ENCODE measurements at regions not wholly inside any gene's neighbourhood (a gene's known extent, or its start where the extent isn't known, plus 50 kb on each side); places are given as distances from the start of the nearest gene placed in this dataset.

- in situ Hi-C loops (cut with MboI; ENCODE audit: low pct_unique_long_range_greater_than_20kb, low sequenced_read_pairs, unreplicated experiment) = no loop called here
- no peak for TF ChIP-seq CTCF (IDR thresholded peaks at IDR 0.05; ENCODE audit: extremely low read depth, insufficient read depth, missing control alignments)
- DNase-seq (ENCODE audit: low spot score) = no peak
Observed at GRCh38 chr6:139654309-139654708, 279.9 kb upstream of the CITED2 start.

GRCh38 chr6:139653111-139653510 lies 278.7 kb upstream of the CITED2 start:
- no peak for TF ChIP-seq CTCF (IDR thresholded peaks at IDR 0.05; ENCODE audit: extremely low read depth, insufficient read depth, missing control alignments)
- DNase-seq (ENCODE audit: low spot score) = no peak
- in situ Hi-C loops (cut with MboI; ENCODE audit: low pct_unique_long_range_greater_than_20kb, low sequenced_read_pairs, unreplicated experiment) = no loop called here

- TF ChIP-seq CTCF (IDR thresholded peaks at IDR 0.05; ENCODE audit: extremely low read depth, insufficient read depth, missing control alignments) = no peak
- in situ Hi-C loops (cut with MboI; ENCODE audit: low pct_unique_long_range_greater_than_20kb, low sequenced_read_pairs, unreplicated experiment) = no loop called here
- no peak for DNase-seq (ENCODE audit: low spot score)
Observed at GRCh38 chr6:139650941-139651340, 276.5 kb upstream of the CITED2 start.

- in situ Hi-C loops (cut with MboI; ENCODE audit: low pct_unique_long_range_greater_than_20kb, low sequenced_read_pairs, unreplicated experiment) = no loop called here
- TF ChIP-seq CTCF (IDR thresholded peaks at IDR 0.05; ENCODE audit: extremely low read depth, insufficient read depth, missing control alignments) = no peak
- DNase-seq (ENCODE audit: low spot score) = no peak
Observed at GRCh38 chr6:139649732-139650131, 275.3 kb upstream of the CITED2 start.

GRCh38 chr6:139649128-139649527 lies 274.7 kb upstream of the CITED2 start:
- in situ Hi-C loops (cut with MboI; ENCODE audit: low pct_unique_long_range_greater_than_20kb, low sequenced_read_pairs, unreplicated experiment) = no loop called here
- DNase-seq (ENCODE audit: low spot score) = no peak

GRCh38 chr6:139648430-139649000 lies 274.1 kb upstream of the CITED2 start:
- in situ Hi-C loops (cut with MboI; ENCODE audit: low pct_unique_long_range_greater_than_20kb, low sequenced_read_pairs, unreplicated experiment) = no loop called here
- DNase-seq (ENCODE audit: low spot score) = no peak
- TF ChIP-seq CTCF (IDR thresholded peaks at IDR 0.05; ENCODE audit: extremely low read depth, insufficient read depth, missing control alignments) = no peak

More at GRCh38 chr6:139649128-139649527, 274.7 kb upstream of the CITED2 start:
- no peak for TF ChIP-seq CTCF (IDR thresholded peaks at IDR 0.05; ENCODE audit: extremely low read depth, insufficient read depth, missing control alignments)

- no peak for TF ChIP-seq CTCF (IDR thresholded peaks at IDR 0.05; ENCODE audit: extremely low read depth, insufficient read depth, missing control alignments)
- DNase-seq (ENCODE audit: low spot score) = no peak
- in situ Hi-C loops (cut with MboI; ENCODE audit: low pct_unique_long_range_greater_than_20kb, low sequenced_read_pairs, unreplicated experiment) = no loop called here
Observed at GRCh38 chr6:139647841-139648240, 273.4 kb upstream of the CITED2 start.
